ENCODE measurements at regions not wholly inside any gene's neighbourhood (a gene's known extent, or its start where the extent isn't known, plus 50 kb on each side); places are given as distances from the start of the nearest gene placed in this dataset.

- TF ChIP-seq CTCF (IDR thresholded peaks at IDR 0.05), result no peak
- TF ChIP-seq POLR2A (IDR thresholded peaks at IDR 0.05), result no peak
- Histone ChIP-seq H3K27me3 (peaks cover 0 to 6% (median 0%) of the 10 kb centered on the region in 9 donors), H3K4me1 (peaks cover 0 to 15% (median 2%) of the 10 kb centered on the region in 12 donors), H3K4me3 (no peak overlapping the region), H3K9me3 (no peaks in the 10 kb centered on the region), H3K36me3 (no peaks in the 10 kb centered on the region), H3K27ac (peak overlapping the region in 1 of 12 donors; percentile 22)
- WGBS, 4 donors, result 60 to 68% (median 66%) methylated on average over 2 of the region's 2 CpGs
- intact Hi-C loops (cut with DNase I), result no loop called here
- ATAC-seq, result no peak
- no peak for DNase-seq
Measured at GRCh38 chr10:128902031-128902710, 564.9 kb upstream of the MGMT start.

GRCh38 chr10:128907155-128907941 is 559.7 kb upstream of the MGMT start:
- no peak overlapping the region for H3K4me3 ChIP-seq
- intact Hi-C loops (cut with DNase I), result no loop called here

GRCh38 chr10:128908099-128908498 is 558.9 kb upstream of the MGMT start:
- intact Hi-C loops (cut with DNase I), result no loop called here
- ATAC-seq, result peak in 3 of 4 donors; percentile 39 to 65 (median 59)
- TF ChIP-seq POLR2A (IDR thresholded peaks at IDR 0.05) (no peak), CTCF (IDR thresholded peaks at IDR 0.05) (no peak)

More at GRCh38 chr10:128907155-128907941, 559.7 kb upstream of the MGMT start:
- ATAC-seq (peak in 1 of 4 donors; percentile 28), DNase-seq (no peak)
- peak overlapping the region in 1 of 12 donors; percentile 8 for H3K27ac ChIP-seq
- H3K4me1 ChIP-seq, result peaks cover 0 to 17% (median 2%) of the 10 kb centered on the region in 12 donors
- 71 to 79% (median 73%) methylated on average over 20 of the region's 20 CpGs for WGBS, 4 donors
- TF ChIP-seq POLR2A (IDR thresholded peaks at IDR 0.05) (no peak), CTCF (IDR thresholded peaks at IDR 0.05) (no peak)
- H3K27me3 ChIP-seq, result no peaks in the 10 kb centered on the region
- H3K36me3 ChIP-seq, result no peaks in the 10 kb centered on the region
- no peaks in the 10 kb centered on the region for H3K9me3 ChIP-seq

GRCh38 chr10:128908499-128908898 is 558.5 kb upstream of the MGMT start:
- TF ChIP-seq POLR2A (IDR thresholded peaks at IDR 0.05), result no peak
- no peak for DNase-seq
- 60 to 72% (median 70%) methylated on average over 4 of the region's 4 CpGs for WGBS, 4 donors

More at GRCh38 chr10:128908099-128908498, 558.9 kb upstream of the MGMT start:
- WGBS, 4 donors, result 24 to 47% (median 39%) methylated on average over 6 of the region's 6 CpGs
- Histone ChIP-seq H3K4me3 (no peak overlapping the region), H3K36me3 (no peaks in the 10 kb centered on the region), H3K9me3 (no peaks in the 10 kb centered on the region), H3K27ac (peak overlapping the region in 3 of 12 donors; percentile 3 to 9 (median 8)), H3K27me3 (no peaks in the 10 kb centered on the region), H3K4me1 (peaks cover 0 to 17% (median 2%) of the 10 kb centered on the region in 12 donors)
- DNase-seq, result no peak

More at GRCh38 chr10:128908499-128908898, 558.5 kb upstream of the MGMT start:
- Histone ChIP-seq H3K9me3 (no peaks in the 10 kb centered on the region), H3K27ac (peak overlapping the region in 3 of 12 donors; percentile 3 to 9 (median 8)), H3K36me3 (no peaks in the 10 kb centered on the region), H3K4me1 (peaks cover 0 to 17% (median 2%) of the 10 kb centered on the region in 12 donors), H3K4me3 (no peak overlapping the region), H3K27me3 (no peaks in the 10 kb centered on the region)
- no peak for ATAC-seq
- intact Hi-C loops (cut with DNase I), result no loop called here
